GM12878 (cell line): ENCODE measurements at regions not wholly inside any gene's neighbourhood (a gene's known extent, or its start where the extent isn't known, plus 50 kb on each side); places are given as distances from the start of the nearest gene placed in this dataset.

ENCODE experiments used
- ATAC-seq: fragments of 200-7000 bp; cut with Tn5 transposase; 3 replicates; pipeline ENCODE4 v1.9.1; 2020; ENCODE audit warnings: mild to moderate bottlenecking, moderate library complexity
- BruUV-seq: library from RNA; stranded (reverse); fragments of 400-500 nt; replicated peaks from 2 replicates; lab custom pipeline; 2021; lab: Mats Ljungman, UMichigan
- CTCF ChIA-PET: fragments of 300-600 bp; sonication (Branson Sonifier 250); formaldehyde crosslinking; extraction: SDS; loops from one replicate; lab custom pipeline; 2021; ENCODE audit warnings: inconsistent platforms; lab: Yijun Ruan, JAX
- POLR2A ChIA-PET: fragments of 350-600 bp; formaldehyde crosslinking; extraction: SDS; loops from one replicate; lab custom pipeline; 2021; ENCODE audit warnings: inconsistent platforms; lab: Charles Lee
- RAD21 ChIA-PET: fragments of 300-600 bp; sonication (Branson Sonifier 250); formaldehyde crosslinking; loops from one replicate; lab custom pipeline; 2023; ENCODE audit warnings: antibody characterized with exemption; ENCODE audit not compliant: unreplicated experiment; lab: Charles Lee
- SMC1A ChIA-PET: fragments of 300-600 bp; sonication (Branson Sonifier 250); formaldehyde crosslinking; loops from one replicate; lab custom pipeline; 2023; ENCODE audit not compliant: unreplicated experiment, uncharacterized antibody; lab: Charles Lee
- DNase-seq: peaks from one replicate; pipeline ENCODE4 v3.0.0-alpha.2; 2011; ENCODE audit warnings: low read depth, low spot score
- FAIRE-seq: peaks from 3 replicates; lab custom pipeline; 2011; peaks lifted over from hg19 to GRCh38; lab: Jason Lieb, UNC
- H2AFZ ChIP-seq: 2 replicates; pipeline ENCODE4 v1.6.0; 2011; ENCODE audit warnings: low read depth, low read length, control low read depth; ENCODE audit not compliant: control insufficient read depth
- H3K27ac ChIP-seq: 2 replicates; pipeline ENCODE4 v1.5.1; 2011; ENCODE audit warnings: control low read depth; ENCODE audit not compliant: control insufficient read depth, insufficient read depth
- H3K27me3 ChIP-seq, 2 experiments: replicated peaks in 1 of 2; 2 replicates each; pipeline versions ENCODE4 v1.6.0 to v1.6.1; 2011; ENCODE audit warnings: low read length in 1 of 2; ENCODE audit not compliant: control insufficient read depth in 2 of 2, insufficient read depth in 2 of 2
- H3K36me3 ChIP-seq, 2 experiments: 2 replicates each; pipeline ENCODE4 v1.5.1; 2011; ENCODE audit warnings: low read length in 1 of 2; ENCODE audit not compliant: control insufficient read depth in 2 of 2, insufficient read depth in 2 of 2
- H3K4me1 ChIP-seq: 2 replicates; pipeline ENCODE4 v1.6.1; 2011; ENCODE audit warnings: mild to moderate bottlenecking, low read length, moderate library complexity, mixed read lengths; ENCODE audit not compliant: control insufficient read depth, insufficient read depth
- H3K4me2 ChIP-seq: 2 replicates; pipeline ENCODE4 v1.6.0; 2011; ENCODE audit warnings: control low read depth; ENCODE audit not compliant: control insufficient read depth, insufficient read depth
- H3K4me3 ChIP-seq: fragments of 200-600 bp; sonication (generic); 2 replicates; pipeline ENCODE4 v1.5.1; 2016
- H3K79me2 ChIP-seq: 2 replicates; pipeline ENCODE4 v1.6.0; 2011; ENCODE audit warnings: low read length; ENCODE audit not compliant: control insufficient read depth, insufficient read depth
- H3K9ac ChIP-seq: 2 replicates; pipeline ENCODE4 v1.8.0; 2011; ENCODE audit warnings: low read length, control low read depth, mixed read lengths; ENCODE audit not compliant: control insufficient read depth, insufficient read depth
- H3K9me3 ChIP-seq: replicated peaks from 3 replicates; pipeline ENCODE4 v1.5.1; 2011; ENCODE audit warnings: mild to moderate bottlenecking, low read length; ENCODE audit not compliant: control insufficient read depth, insufficient read depth
- H4K20me1 ChIP-seq: 2 replicates; pipeline ENCODE4 v1.6.0; 2011; ENCODE audit not compliant: control insufficient read depth, insufficient read depth
- BACH1 ChIP-seq: fragments of 450-650 bp; IDR thresholded peaks from 2 replicates; pipeline ENCODE4 v1.6.1; 2017; ENCODE audit warnings: mild to moderate bottlenecking, borderline replicate concordance
- CBX5 ChIP-seq: sonication (generic); IDR thresholded peaks from 2 replicates; pipeline ENCODE4 v1.6.1; 2016; ENCODE audit warnings: low read depth, moderate library complexity, mild to moderate bottlenecking, inconsistent platforms
- IKZF1 ChIP-seq: fragments of 450-650 bp; conservative IDR thresholded peaks from 2 replicates; pipeline ENCODE4 v1.6.1; 2017; ENCODE audit warnings: antibody characterized with exemption, mild to moderate bottlenecking
- SP1 ChIP-seq: IDR thresholded peaks from one replicate; pipeline ENCODE4 v1.6.1; 2011; ENCODE audit warnings: low read depth, low read length
- WGBS: methylation state at CpG from one replicate; pipeline ENCODE4 v1.1.6; 2016; ENCODE audit warnings: low lambda C conversion rate; ENCODE audit not compliant: insufficient replicate concordance, insufficient coverage; ENCODE audit errors: missing lambda C conversion rate; 5-methylcytosine and 5-hydroxymethylcytosine counted together
- in situ Hi-C: fragments of 300-500 bp; cut with MboI; formaldehyde crosslinking; loops from 9 replicates; pipeline ENCODE4 v1.14.3; 2018; ENCODE audit warnings: mixed read lengths
- intact Hi-C: fragments of 100-400 bp; cut with micrococcal nuclease; formaldehyde crosslinking; loops from one replicate; pipeline ENCODE4 v1.14.2; 2022; ENCODE audit not compliant: unreplicated experiment
- TF ChIP-seq, protein P1 (sequence below): fragments of 450-650 bp; IDR thresholded peaks from 2 replicates; pipeline ENCODE4 v1.6.1; 2018; ENCODE audit warnings: borderline replicate concordance, mild to moderate bottlenecking; ENCODE audit not compliant: partially characterized antibody
- TF ChIP-seq, protein P2 (sequence below): fragments of 450-650 bp; conservative IDR thresholded peaks from 2 replicates; pipeline ENCODE4 v1.6.1; 2017; ENCODE audit warnings: mild to moderate bottlenecking, moderate library complexity

DNA sequence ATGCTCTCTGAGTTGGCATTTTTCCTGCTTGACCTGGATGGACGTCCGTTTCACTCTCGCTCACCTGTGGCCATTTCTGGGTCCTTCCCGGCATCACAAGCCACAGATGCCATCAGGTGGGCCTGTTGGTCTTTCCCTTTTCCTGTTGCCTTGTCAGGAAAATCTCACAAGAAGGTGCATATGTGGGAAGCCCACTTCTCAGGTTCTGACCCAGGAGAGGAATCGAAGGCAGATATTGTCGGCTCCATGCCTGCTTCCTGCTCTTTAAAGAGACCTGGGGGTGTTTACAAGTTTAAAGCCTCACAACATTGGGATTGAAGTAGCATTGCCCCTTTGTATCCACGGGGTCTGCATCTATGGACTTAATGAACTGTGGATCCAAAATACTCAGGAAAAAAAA lies 357.9 kb downstream of the RPS24 start:
- BruUV-seq: no TSS peak
- Histone ChIP-seq H3K36me3 (no peaks in the 10 kb centered on the region), H3K9ac (no peak overlapping the region), H3K27ac (no peak overlapping the region), H4K20me1 (no peaks in the 10 kb centered on the region), H2AFZ (no peak overlapping the region), H3K79me2 (no peaks in the 10 kb centered on the region), H3K27me3 (peaks cover 0 to 2% of the 10 kb centered on the region in 2 experiments; a peak in 3 of 4 replicates), H3K9me3 (no peaks in the 10 kb centered on the region), H3K4me2 (no peak overlapping the region), H3K4me3 (no peak overlapping the region), H3K4me1 (no peaks in the 10 kb centered on the region)
- in situ Hi-C loops (no loop called here), intact Hi-C loops (no loop called here)
- ATAC-seq (no peak), DNase-seq (no peak), FAIRE-seq (no peak)
- ChIA-PET CTCF (interaction anchor here (0.6 kb wide), 1 partner anchor 327 kb away, joined by 3 read pairs; no protein-coding TSS in a partner anchor), SMC1A (no interaction called here), RAD21 (no interaction called here), POLR2A (no interaction called here)
- WGBS: 8% methylated on average over 7 of the region's 7 CpGs
- TF ChIP-seq, protein P1, sequence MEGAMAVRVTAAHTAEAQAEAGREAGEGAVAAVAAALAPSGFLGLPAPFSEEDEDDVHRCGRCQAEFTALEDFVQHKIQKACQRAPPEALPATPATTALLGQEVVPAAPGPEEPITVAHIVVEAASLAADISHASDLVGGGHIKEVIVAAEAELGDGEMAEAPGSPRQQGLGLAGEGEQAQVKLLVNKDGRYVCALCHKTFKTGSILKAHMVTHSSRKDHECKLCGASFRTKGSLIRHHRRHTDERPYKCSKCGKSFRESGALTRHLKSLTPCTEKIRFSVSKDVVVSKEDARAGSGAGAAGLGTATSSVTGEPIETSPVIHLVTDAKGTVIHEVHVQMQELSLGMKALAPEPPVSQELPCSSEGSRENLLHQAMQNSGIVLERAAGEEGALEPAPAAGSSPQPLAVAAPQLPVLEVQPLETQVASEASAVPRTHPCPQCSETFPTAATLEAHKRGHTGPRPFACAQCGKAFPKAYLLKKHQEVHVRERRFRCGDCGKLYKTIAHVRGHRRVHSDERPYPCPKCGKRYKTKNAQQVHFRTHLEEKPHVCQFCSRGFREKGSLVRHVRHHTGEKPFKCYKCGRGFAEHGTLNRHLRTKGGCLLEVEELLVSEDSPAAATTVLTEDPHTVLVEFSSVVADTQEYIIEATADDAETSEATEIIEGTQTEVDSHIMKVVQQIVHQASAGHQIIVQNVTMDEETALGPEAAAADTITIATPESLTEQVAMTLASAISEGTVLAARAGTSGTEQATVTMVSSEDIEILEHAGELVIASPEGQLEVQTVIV: no peak
- no peak for TF ChIP-seq IKZF1
- no peak for TF ChIP-seq BACH1
- no peak for TF ChIP-seq SP1
- TF ChIP-seq, protein P2, sequence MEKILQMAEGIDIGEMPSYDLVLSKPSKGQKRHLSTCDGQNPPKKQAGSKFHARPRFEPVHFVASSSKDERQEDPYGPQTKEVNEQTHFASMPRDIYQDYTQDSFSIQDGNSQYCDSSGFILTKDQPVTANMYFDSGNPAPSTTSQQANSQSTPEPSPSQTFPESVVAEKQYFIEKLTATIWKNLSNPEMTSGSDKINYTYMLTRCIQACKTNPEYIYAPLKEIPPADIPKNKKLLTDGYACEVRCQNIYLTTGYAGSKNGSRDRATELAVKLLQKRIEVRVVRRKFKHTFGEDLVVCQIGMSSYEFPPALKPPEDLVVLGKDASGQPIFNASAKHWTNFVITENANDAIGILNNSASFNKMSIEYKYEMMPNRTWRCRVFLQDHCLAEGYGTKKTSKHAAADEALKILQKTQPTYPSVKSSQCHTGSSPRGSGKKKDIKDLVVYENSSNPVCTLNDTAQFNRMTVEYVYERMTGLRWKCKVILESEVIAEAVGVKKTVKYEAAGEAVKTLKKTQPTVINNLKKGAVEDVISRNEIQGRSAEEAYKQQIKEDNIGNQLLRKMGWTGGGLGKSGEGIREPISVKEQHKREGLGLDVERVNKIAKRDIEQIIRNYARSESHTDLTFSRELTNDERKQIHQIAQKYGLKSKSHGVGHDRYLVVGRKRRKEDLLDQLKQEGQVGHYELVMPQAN: no peak
- TF ChIP-seq CBX5: no peak
